Activated T-cell treated with anti-CD3 and anti-CD28 coated beads, Interleukin-2, amount 50 U/mL, for 24 hours (primary cell): ENCODE measurements at regions not wholly inside any gene's neighbourhood (a gene's known extent, or its start where the extent isn't known, plus 50 kb on each side); places are given as distances from the start of the nearest gene placed in this dataset.

Experiments used
- DNase-seq: peaks from one replicate; pipeline ENCODE4 v3.0.0-alpha.2; 2020
- H3K27ac Mint-ChIP-seq: 2 replicates; pipeline ENCODE4 v1.8.0; 2020; ENCODE audit warnings: mild to moderate bottlenecking, mixed read lengths
- H3K27me3 Mint-ChIP-seq: 2 replicates; pipeline ENCODE4 v1.8.0; 2020; ENCODE audit warnings: mixed read lengths
- H3K36me3 Mint-ChIP-seq: 2 replicates; pipeline ENCODE4 v1.8.0; 2020; ENCODE audit warnings: low read depth, mixed read lengths
- H3K4me1 Mint-ChIP-seq: 2 replicates; pipeline ENCODE4 v1.8.0; 2020; ENCODE audit warnings: low read depth, mixed read lengths
- H3K4me3 Mint-ChIP-seq: 2 replicates; pipeline ENCODE4 v1.8.0; 2020; ENCODE audit warnings: mild to moderate bottlenecking, moderate library complexity, mixed read lengths
- H3K9me3 Mint-ChIP-seq: 2 replicates; pipeline ENCODE4 v1.8.0; 2020; ENCODE audit warnings: mixed read lengths

GRCh38 chr2:208937521-208937920 lies 486.3 kb upstream of the MAP2 start:
- Mint-ChIP-seq H3K27ac (no peak overlapping the region), H3K36me3 (no peaks in the 10 kb centered on the region), H3K4me3 (no peak overlapping the region), H3K9me3 (peaks cover 4% of the 10 kb centered on the region), H3K4me1 (no peaks in the 10 kb centered on the region), H3K27me3 (no peaks in the 10 kb centered on the region)
- DNase-seq = no peak

GRCh38 chr2:208939852-208940251 lies 484.0 kb upstream of the MAP2 start:
- no peak for DNase-seq
- peaks cover 4% of the 10 kb centered on the region for H3K9me3 Mint-ChIP-seq

GRCh38 chr2:208945719-208946256 lies 478.1 kb upstream of the MAP2 start:
- H3K4me3 Mint-ChIP-seq = no peak overlapping the region
- DNase-seq = no peak
- peaks cover 6% of the 10 kb centered on the region for H3K9me3 Mint-ChIP-seq
- no peaks in the 10 kb centered on the region for H3K4me1 Mint-ChIP-seq
- H3K36me3 Mint-ChIP-seq = no peaks in the 10 kb centered on the region
- no peak overlapping the region for H3K27ac Mint-ChIP-seq
- no peaks in the 10 kb centered on the region for H3K27me3 Mint-ChIP-seq

More at GRCh38 chr2:208939852-208940251, 484.0 kb upstream of the MAP2 start:
- H3K27ac Mint-ChIP-seq = no peak overlapping the region
- no peaks in the 10 kb centered on the region for H3K4me1 Mint-ChIP-seq
- no peak overlapping the region for H3K4me3 Mint-ChIP-seq
- no peaks in the 10 kb centered on the region for H3K27me3 Mint-ChIP-seq
- no peaks in the 10 kb centered on the region for H3K36me3 Mint-ChIP-seq

- H3K9me3 Mint-ChIP-seq = peaks cover 6% of the 10 kb centered on the region
- no peaks in the 10 kb centered on the region for H3K4me1 Mint-ChIP-seq
- DNase-seq = no peak
- no peaks in the 10 kb centered on the region for H3K36me3 Mint-ChIP-seq
- no peak overlapping the region for H3K27ac Mint-ChIP-seq
- no peak overlapping the region for H3K4me3 Mint-ChIP-seq
- no peaks in the 10 kb centered on the region for H3K27me3 Mint-ChIP-seq
These were observed 475.8 kb upstream of the MAP2 start for GRCh38 chr2:208948073-208948472.

- no peak for DNase-seq
- H3K4me1 Mint-ChIP-seq = no peaks in the 10 kb centered on the region
- H3K27me3 Mint-ChIP-seq = no peaks in the 10 kb centered on the region
- no peak overlapping the region for H3K27ac Mint-ChIP-seq
- H3K4me3 Mint-ChIP-seq = no peak overlapping the region
- peaks cover 9% of the 10 kb centered on the region for H3K9me3 Mint-ChIP-seq
- H3K36me3 Mint-ChIP-seq = no peaks in the 10 kb centered on the region
These were observed 453.8 kb upstream of the MAP2 start for GRCh38 chr2:208970070-208970469.

GRCh38 chr2:208977582-208977981 lies 446.3 kb upstream of the MAP2 start:
- no peak overlapping the region for H3K27ac Mint-ChIP-seq
- no peaks in the 10 kb centered on the region for H3K27me3 Mint-ChIP-seq
- H3K36me3 Mint-ChIP-seq = no peaks in the 10 kb centered on the region
- no peak overlapping the region for H3K4me3 Mint-ChIP-seq
- H3K4me1 Mint-ChIP-seq = no peaks in the 10 kb centered on the region
- H3K9me3 Mint-ChIP-seq = no peaks in the 10 kb centered on the region
- no peak for DNase-seq

GRCh38 chr2:208978946-208979345 lies 444.9 kb upstream of the MAP2 start:
- no peaks in the 10 kb centered on the region for H3K4me1 Mint-ChIP-seq
- no peaks in the 10 kb centered on the region for H3K36me3 Mint-ChIP-seq
- H3K27me3 Mint-ChIP-seq = no peaks in the 10 kb centered on the region
- no peak overlapping the region for H3K27ac Mint-ChIP-seq
- DNase-seq = no peak
- no peak overlapping the region for H3K4me3 Mint-ChIP-seq
- no peaks in the 10 kb centered on the region for H3K9me3 Mint-ChIP-seq

- Mint-ChIP-seq H3K27me3 (no peaks in the 10 kb centered on the region), H3K4me3 (no peak overlapping the region), H3K4me1 (no peaks in the 10 kb centered on the region), H3K9me3 (peaks cover 5% of the 10 kb centered on the region), H3K36me3 (no peaks in the 10 kb centered on the region), H3K27ac (no peak overlapping the region)
- DNase-seq = no peak
These were observed 443.5 kb upstream of the MAP2 start for GRCh38 chr2:208980321-208980720.

- Mint-ChIP-seq H3K4me1 (no peaks in the 10 kb centered on the region), H3K36me3 (no peaks in the 10 kb centered on the region), H3K27ac (no peak overlapping the region), H3K9me3 (peaks cover 5% of the 10 kb centered on the region), H3K27me3 (no peaks in the 10 kb centered on the region), H3K4me3 (no peak overlapping the region)
- DNase-seq = no peak
These were observed 441.0 kb upstream of the MAP2 start for GRCh38 chr2:208982831-208983230.

GRCh38 chr2:208983486-208983885 lies 440.4 kb upstream of the MAP2 start:
- DNase-seq = no peak
- no peak overlapping the region for H3K4me3 Mint-ChIP-seq
- peaks cover 7% of the 10 kb centered on the region for H3K9me3 Mint-ChIP-seq
- H3K4me1 Mint-ChIP-seq = no peaks in the 10 kb centered on the region
- H3K27ac Mint-ChIP-seq = no peak overlapping the region
- H3K36me3 Mint-ChIP-seq = no peaks in the 10 kb centered on the region
- H3K27me3 Mint-ChIP-seq = no peaks in the 10 kb centered on the region

- no peak overlapping the region for H3K4me3 Mint-ChIP-seq
- no peak for DNase-seq
- H3K9me3 Mint-ChIP-seq = peaks cover 8% of the 10 kb centered on the region
These were observed 439.3 kb upstream of the MAP2 start for GRCh38 chr2:208984376-208985090.

GRCh38 chr2:208985644-208986043 lies 438.2 kb upstream of the MAP2 start:
- DNase-seq = no peak
- Mint-ChIP-seq H3K4me3 (no peak overlapping the region), H3K27ac (no peak overlapping the region), H3K4me1 (no peaks in the 10 kb centered on the region), H3K36me3 (no peaks in the 10 kb centered on the region), H3K9me3 (peaks cover 12% of the 10 kb centered on the region), H3K27me3 (no peaks in the 10 kb centered on the region)

More at GRCh38 chr2:208984376-208985090, 439.3 kb upstream of the MAP2 start:
- H3K36me3 Mint-ChIP-seq = no peaks in the 10 kb centered on the region
- no peaks in the 10 kb centered on the region for H3K4me1 Mint-ChIP-seq
- H3K27me3 Mint-ChIP-seq = no peaks in the 10 kb centered on the region
- no peak overlapping the region for H3K27ac Mint-ChIP-seq

GRCh38 chr2:208990716-208991115 lies 433.1 kb upstream of the MAP2 start:
- H3K4me1 Mint-ChIP-seq = no peaks in the 10 kb centered on the region
- no peak for DNase-seq
- no peak overlapping the region for H3K4me3 Mint-ChIP-seq
- no peak overlapping the region for H3K27ac Mint-ChIP-seq
- no peaks in the 10 kb centered on the region for H3K27me3 Mint-ChIP-seq
- no peaks in the 10 kb centered on the region for H3K36me3 Mint-ChIP-seq
- peaks cover 14% of the 10 kb centered on the region for H3K9me3 Mint-ChIP-seq

- peaks cover 4% of the 10 kb centered on the region for H3K9me3 Mint-ChIP-seq
- H3K27me3 Mint-ChIP-seq = no peaks in the 10 kb centered on the region
- no peak overlapping the region for H3K4me3 Mint-ChIP-seq
- H3K27ac Mint-ChIP-seq = no peak overlapping the region
- no peaks in the 10 kb centered on the region for H3K36me3 Mint-ChIP-seq
- no peak for DNase-seq
- H3K4me1 Mint-ChIP-seq = no peaks in the 10 kb centered on the region
These were observed 423.9 kb upstream of the MAP2 start for GRCh38 chr2:208999911-209000310.

- H3K4me1 Mint-ChIP-seq = no peaks in the 10 kb centered on the region
- H3K27ac Mint-ChIP-seq = no peak overlapping the region
- DNase-seq = no peak
- peaks cover 23% of the 10 kb centered on the region for H3K9me3 Mint-ChIP-seq
- no peak overlapping the region for H3K4me3 Mint-ChIP-seq
- no peaks in the 10 kb centered on the region for H3K36me3 Mint-ChIP-seq
- no peaks in the 10 kb centered on the region for H3K27me3 Mint-ChIP-seq
These were observed 421.8 kb upstream of the MAP2 start for GRCh38 chr2:209002054-209002453.
